NCI-H2196 treated with DMSO at 0.1 percent for 48 hours (cell line): ENCODE measurements at regions not wholly inside any gene's neighbourhood (a gene's known extent, or its start where the extent isn't known, plus 50 kb on each side); places are given as distances from the start of the nearest gene placed in this dataset.
"Not testable (repeated sequence)": the region's sequence is repeated elsewhere in the genome, so short reads cannot be mapped to it uniquely, and the experiment has no call there.

Source experiments
- DNase-seq: peaks from one replicate; lab custom pipeline; 2025; ENCODE audit not compliant: unreplicated experiment; lab: John Stamatoyannopoulos, UW

DNA sequence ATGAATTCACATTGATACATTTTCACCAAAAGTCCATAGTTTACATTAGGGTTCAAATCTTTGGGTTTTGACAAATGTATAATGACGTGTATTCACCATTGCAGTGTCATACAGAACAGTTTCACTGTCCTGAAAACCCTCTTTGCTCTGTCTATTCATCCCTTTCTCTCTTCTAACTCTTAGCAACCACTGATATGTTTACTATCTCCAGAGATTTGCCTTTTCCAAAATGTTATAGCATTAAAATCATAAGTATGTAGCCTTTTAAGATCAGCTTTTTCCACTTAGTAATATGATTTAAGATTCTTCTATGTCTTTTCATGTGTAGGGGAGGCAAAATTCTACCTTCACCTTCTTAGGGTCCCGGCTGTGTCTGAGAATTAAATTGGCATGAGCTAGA, 203.8 kb downstream of the TPRG1 start:
- DNase-seq, result no peak

DNA sequence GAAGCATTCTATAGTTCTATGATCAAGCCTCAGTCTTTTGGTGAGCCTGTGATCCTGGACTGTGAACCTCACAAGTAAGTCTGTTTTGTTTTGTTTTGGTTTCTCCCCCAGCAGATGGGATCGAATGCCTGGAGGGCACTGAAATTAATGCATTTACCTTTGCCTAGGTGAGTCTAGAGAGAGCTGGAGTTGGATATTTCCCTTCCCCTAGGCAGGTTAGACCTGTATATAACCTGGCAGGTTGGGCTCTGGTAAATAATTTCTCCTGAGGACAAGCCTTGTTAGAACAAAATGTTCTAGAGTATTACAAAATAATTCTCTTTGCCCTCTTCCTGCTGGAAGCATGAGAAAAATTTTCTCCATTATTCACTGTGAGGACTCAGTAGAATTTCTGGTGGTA, 211.9 kb downstream of the TPRG1 start:
- no peak for DNase-seq

DNA sequence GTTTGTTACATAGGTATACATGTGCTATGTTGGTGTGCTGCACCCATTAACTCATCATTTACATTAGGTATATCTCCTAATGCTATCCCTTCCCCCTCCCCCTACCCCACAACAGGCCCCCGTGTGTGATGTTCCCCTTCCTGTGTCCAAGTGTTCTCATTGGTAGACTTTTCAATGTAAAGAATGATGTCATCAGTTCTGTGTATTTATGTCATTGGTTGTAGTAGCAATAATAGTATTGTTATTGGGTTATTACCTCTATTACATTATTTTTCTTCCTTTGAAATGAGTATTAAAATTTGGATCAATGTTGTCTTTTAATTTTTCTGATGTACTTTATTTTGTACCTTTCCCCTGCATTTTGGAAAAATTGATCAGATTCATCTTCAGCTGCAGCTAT, 214.1 kb downstream of the TPRG1 start:
- not testable (repeated sequence) for DNase-seq

DNA sequence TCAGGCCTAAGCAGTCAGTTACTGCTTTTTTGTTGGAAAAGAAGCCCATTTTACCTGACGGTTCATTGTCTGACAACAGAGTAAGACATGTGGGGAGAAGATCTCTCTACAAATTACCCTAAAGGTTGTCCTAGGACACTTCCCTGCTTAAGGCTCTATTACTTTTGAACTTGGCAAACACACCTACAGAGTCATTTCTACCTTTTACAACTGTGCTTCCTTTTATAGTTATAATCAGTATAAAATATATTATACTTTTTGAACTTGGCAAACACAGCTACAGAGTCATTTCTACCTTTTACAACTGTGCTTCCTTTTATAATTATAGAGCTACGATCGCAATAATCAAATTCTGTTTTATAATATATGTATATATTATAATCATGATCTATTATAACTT, 215.0 kb downstream of the TPRG1 start:
- DNase-seq, result no peak

DNA sequence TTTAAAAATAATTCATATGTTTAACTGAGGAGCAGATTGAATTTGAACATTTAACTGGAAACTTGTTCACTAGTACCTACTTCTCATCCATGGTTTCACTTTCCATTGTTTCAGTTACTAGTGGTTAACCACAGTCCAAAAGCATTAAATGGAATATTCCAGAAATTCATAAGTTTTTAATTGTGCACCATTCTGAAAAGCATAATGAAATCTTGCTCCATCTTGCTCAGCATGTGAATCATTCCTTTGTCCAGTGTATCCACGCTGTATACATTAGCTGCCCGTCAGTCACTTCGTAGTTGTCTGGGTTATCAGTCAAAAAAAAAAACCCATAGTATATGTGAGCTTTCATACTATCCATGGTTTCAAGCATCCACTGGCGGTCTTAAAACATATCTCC, 217.6 kb downstream of the TPRG1 start:
- no peak for DNase-seq

DNA sequence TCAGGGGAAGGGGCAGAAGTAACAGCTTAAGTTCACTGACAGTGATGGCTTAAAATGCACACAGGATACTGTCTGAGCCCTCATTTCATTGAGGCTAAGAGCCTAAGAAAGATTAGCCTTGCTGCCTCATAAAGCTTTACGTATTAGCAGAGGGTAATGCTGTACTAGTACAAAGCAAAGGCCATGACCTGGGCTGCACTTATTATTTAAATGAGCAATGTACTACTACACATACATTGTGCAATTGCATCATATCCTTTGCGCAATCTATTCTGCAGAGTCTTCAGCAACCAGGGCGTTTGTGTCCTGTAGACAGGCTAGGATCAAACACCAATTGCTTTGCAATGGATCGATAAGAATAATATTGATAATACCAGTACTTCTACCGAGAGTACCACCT, 221.8 kb downstream of the TPRG1 start:
- DNase-seq, result no peak

DNA sequence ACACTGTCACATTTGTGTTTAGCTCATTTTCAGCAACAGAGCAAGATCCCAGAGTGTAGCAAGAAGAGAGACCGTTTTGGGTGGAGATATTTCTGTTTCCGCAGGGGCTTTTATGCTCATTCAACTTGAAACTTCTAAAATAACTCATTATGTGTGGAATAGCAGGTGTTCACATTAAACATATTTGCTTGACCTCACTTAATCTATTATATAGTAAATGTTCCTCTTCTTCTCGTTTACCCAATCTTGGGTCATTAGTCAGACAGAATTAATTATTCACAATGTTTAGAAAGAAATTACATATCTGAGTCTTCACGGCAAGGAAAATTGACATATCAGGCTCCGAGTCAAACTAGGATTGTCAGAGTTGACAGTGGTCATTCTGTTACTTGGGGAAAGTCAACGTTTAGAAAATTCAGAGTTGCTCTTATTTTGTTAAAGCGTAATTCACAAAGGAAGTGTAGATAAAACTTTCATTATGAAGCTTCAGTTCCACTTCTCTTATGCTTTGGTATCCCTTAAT, 222.9 kb downstream of the TPRG1 start:
- no peak for DNase-seq

DNA sequence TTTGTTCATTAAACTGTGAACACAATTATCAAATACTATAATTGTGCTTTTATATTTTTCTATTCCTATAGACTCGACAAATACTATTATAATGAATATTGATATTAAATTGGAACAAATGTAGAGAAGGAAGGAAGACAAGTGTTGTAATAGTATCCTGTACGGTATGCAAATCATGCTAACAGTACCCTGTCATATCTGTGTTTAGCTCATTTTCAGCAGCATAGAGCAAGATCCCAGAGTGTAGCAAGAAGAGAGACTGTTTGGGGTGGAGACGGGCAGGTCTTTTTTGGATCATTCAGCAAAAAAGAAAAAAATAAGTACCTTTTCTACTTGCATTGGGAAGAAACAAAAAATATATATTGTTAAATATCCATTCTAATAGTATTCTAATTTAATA, 224.1 kb downstream of the TPRG1 start:
- no peak for DNase-seq

DNA sequence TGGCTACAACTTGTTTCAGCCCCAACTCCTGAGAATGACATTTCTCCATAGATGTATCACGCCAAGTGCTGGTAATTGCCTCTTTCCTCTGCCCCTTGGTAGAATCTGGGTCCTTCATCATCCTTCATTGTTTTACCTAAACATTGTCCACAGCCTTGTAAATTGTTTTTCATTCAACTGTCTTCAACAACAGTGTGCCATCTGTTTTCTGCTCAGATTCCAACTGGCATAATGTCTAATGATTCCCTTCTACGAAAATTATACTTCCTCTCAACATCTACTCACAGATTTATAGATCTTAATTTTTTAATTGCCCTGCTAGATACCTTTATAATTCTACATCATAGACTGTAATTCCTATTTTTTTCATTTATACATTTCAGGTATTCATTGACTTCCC, 226.9 kb downstream of the TPRG1 start:
- no peak for DNase-seq

DNA sequence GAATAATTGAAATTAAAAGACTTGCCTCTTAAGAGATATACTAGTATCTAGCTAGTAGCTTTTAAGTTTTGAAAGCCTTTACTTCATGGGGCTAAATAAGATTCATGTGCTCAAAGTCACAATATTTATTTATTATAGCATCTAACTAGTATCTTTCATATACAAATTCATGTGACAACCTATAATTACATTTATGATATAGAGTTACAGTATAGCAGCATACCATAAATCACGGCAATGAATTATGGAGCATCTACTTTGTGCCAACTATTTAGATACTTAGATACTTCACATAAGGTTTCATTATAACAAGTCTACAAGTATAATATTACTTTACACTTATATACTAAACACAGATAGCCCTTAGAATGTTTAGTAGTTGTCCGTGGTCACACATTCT, 229.4 kb downstream of the TPRG1 start:
- DNase-seq, result no peak

DNA sequence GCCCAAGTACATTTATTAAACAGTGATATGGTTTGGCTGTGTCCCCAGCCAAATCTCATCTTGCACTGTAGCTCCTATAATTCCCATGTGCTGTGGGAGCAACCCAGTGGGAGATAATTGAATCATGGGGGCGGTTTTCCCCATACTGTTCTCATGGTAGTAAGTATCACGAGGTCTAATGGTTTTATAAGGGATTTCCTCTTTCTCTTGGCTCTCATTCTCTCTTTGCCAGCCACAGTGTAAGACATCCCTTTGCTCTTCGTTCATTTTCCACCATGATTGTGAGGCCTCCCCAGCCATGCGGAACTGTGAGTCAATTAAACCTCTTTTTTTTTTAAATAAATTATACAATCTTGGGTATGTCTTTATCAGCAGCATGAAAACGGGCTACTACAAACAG, 228.0 kb upstream of the TP63 start:
- no peak for DNase-seq

DNA sequence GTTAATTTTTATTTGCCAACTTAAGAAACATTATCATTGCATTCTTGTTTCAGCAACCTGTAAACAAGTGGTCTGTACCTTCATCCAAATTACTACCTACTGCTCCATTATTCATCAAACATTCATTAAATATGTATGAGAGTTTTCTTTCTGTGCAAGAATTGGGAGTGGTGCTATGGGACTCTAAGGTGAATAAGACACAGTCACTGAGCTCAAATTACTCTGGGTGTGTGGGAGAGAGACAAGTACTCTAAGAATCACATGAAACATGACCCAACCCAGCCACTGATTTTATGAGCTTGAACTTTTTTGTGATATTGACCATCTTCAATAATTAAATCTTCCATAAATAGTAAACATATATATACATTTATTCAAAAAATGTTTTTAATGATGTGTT, 227.2 kb upstream of the TP63 start:
- DNase-seq, result no peak

DNA sequence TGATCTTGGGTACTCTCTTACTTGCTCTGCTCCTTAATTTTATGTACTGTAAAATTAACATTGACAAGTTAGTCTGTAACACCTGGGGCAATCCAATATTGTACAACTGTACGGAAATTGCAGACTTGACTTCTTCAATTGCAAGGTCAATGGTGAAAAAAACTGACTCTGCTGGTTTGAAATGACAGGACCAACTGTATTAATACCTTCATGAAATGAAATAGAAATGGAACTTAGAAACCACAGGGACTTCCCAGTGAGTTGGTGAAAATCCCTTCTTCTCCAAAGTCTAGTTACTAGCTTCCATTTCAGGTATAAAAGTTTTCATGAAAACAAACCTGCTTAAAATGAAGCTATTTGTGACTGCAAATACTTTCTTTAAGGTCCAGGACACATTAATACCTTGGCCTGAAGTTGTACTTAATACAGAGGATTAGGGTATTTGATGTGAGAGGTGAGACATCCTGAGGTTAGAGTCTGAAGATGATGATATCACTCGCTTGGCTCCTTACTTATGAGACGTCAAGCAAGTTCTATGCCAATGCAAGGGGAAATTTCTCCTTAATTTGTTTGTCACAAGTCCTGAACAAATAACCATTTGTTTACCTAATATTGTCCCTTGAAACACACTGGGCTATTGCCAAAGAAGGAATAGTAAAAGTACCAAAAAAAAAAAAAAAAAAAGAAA, 226.2 kb upstream of the TP63 start:
- DNase-seq, result no peak

DNA sequence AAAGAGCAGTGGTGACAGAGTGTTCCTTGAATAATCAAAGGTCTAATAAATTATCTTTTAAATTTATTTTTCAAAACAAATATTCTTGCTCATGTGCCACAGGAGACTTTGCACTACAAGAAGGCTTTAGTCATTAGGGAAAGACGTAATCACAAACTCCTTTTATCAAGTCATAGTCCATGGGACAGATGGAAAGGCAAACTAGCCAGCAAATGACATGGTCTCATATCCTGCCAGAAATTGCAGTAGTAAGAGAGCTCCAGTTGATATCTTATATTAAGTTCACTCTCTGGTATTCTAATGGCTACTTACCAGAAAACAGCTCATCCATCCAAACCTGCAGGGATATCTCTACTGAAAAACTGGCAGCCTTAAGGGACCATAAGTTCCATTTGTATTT, 225.0 kb upstream of the TP63 start:
- DNase-seq, result no peak

DNA sequence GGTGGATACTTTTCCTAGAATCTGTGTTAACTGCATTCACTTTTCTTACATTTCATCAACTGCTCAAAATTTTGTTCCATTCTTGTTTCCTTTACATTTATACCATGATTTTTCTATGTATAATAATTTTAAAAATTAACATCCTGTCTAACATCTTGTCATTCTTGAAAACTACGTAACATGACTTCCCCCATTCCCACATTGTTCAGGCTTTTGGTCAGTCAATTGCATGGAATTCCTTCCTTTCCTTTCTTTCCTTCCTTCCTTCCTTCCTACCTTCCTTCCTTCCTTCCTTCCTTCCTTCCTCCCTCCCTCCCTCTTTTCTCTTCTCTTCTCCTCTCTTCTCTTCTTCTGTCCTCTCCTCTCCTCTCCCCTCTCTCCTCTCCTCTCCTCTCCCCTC, 220.7 kb upstream of the TP63 start:
- no peak for DNase-seq

DNA sequence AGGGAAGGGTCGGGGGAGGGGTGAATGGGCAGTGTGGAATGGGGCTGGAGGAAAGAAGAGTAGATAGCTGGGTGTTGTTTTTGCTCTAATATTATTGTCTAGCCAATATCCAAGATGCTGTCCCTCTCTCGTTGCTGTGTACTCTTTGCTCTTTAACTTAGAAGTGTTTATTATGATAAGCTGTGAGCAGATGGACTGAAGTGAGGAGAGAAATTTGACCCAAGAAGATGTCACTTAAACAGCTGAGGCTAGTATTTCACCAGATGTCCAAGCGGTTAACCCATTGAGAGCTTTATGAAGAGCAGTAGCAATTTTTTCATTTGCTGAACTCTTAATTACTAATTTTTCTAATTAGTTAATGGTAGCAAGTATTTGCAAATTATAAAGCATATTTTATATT, 212.2 kb upstream of the TP63 start:
- peak; percentile 75 for DNase-seq

DNA sequence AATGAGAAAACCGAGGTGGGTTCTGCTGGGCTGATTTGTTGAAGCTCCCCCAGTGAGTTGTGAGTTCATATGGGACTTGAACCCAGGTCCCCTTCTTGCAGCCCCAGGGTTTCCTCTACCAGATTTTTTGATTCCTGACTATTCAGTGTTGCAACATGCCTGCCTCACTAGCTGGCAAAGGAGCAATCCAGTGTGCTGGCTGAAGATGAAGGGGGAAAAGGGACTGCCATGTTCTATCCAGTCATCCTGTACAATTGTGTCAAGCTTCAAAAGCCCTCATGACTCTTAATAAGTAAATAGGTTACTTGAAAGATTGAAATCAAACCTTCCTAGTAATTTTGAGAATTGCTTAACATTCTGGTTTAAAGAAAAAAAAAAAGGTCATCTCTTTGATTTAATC, 211.5 kb upstream of the TP63 start:
- no peak for DNase-seq

DNA sequence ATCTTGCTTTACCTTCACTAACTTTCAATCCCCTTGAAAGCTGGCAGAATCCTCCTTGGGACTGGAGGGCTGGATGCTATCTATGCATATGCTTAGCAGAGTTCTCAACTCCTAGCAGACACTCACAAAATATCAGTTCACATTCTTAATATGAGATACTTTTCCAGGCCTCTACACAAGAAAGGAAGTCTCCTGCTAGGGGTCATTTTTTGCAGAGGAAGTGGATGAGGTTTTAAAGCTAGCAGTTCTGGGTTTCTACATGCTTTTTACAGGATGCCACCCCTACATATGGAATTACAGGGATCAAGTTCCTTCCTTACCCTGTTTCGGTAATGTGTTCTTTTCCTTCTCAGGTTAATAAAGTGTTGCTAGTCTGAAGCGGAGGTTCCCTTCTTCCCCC, 206.3 kb upstream of the TP63 start:
- DNase-seq, result no peak

DNA sequence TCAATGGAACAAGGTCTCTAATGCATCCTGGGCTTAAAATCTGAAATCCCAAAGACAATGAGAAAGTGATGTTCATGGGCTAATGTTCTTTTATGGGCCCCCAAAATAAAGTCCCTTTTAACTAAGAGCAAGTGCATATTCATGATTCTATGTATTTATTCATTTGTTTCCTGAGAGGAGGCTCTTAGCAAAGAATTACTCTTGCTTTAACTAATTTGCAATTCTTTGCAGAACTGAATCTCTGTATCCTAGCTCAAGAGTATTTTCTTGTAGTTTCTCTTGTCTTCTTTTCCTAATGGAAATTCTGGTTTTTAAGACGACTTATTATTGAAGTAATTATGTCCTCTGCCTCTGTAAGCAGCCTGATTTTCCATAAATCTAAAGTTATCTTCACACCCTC, 202.2 kb upstream of the TP63 start:
- no peak for DNase-seq

DNA sequence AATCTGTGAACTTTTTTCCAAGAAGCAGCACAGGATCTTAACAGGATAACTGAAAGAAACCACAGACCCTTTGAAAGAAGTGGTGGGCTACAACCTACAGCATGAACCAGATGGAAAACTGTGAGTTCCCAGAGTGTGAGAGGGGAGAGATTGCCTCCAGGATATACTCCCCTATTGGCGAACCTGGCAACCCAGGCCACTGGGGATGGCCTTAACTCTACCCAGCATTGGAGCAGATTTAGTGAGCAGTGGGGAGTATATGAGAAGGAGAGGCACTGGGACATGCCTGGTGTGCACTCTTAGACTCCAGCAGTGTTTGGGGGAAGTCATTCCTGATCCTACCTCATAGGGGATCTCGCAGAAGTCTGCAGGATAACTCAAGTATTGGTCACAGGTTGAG, 201.0 kb upstream of the TP63 start:
- no peak for DNase-seq

DNA sequence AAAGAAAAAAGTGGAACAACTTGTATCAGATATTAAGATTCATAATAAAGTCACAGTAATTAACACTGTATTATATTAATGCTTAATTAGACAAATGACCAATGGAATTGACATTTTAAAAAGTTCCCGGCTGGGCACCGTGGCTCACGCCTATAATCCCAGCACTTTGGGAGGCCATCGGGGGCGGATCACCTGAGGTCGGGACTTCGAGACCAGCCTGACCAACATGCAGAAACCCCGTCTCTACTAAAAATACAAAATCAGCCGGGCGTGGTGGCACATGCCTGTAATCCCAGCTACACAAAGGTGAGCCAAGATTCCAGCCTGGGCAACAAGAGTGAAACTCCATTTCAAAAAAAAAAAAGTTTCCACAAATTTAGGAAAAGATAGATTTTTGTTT, 188.9 kb upstream of the TP63 start:
- DNase-seq, result not testable (repeated sequence)

DNA sequence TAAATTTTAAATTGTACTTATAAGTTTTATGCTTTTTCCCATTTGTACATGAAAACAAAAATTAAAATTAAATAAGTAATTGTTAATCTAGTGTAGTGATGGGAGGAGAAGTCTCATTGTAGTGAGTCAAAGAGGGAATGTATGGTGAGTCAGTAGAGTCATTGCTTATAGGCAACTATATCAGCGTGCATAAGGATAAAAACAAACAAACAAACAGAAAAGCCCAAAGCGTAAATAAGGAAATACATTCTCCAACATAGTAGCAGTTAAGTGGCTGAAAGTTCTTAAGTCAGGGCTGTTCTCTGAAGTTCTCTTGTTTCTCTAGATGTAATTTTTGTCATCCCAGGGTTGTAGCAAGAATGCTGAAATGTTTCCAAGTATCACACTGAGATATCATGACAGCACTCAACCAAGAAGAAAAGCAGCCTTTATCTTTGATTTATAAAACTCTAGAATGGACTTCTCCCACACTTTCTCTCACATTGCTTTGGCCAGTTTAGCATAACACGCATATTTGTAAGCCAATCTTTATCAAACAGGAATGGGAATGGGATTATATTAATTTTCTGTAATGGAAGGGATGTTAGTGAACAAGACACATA, 184.1 kb upstream of the TP63 start:
- DNase-seq, result no peak

DNA sequence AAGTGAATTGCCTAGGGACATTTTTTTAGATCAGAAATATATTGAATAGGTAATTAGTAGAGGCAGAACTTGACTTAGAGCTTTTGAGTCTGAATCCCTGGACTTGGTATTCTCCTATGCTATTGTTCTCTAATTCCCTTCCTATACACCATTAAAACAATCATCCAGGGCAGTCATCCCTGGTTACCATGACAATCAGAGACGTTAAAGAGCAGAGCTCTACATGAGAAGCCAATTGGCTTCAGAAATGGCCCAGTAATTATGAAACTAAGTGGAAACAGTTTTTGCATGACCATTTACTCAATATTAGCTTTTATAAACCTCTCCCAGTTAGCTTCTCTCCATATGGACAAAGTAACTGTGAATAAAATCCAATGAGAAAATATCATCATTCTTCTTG, 182.1 kb upstream of the TP63 start:
- DNase-seq, result no peak
